ENCODE measurements at regions not wholly inside any gene's neighbourhood (a gene's known extent, or its start where the extent isn't known, plus 50 kb on each side); places are given as distances from the start of the nearest gene placed in this dataset.

DNA sequence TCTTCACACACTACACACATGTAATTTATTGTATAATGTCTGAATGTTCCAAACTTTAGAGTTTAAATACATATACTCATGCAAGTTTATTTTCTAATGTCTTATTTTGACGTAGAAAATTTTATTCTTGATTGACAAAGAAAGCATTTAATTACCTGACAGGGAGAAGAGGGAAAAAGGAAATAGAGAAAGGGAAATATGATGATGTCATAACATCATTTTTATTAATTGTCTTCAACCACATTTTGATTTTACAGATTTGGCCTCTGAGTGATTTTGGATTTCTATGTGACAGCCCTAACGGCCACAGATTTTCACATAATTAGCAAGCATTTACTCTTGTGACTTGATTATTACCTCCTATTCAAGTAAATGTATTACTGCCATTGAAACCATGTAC lies 106.1 kb upstream of the FSTL4 start:
- ATAC-seq (ENCODE audit: insufficient number of reproducible peaks, low FRiP score, low read depth) (no peak), DNase-seq (ENCODE audit: low spot score) (no peak)
- H3K27ac ChIP-seq: no peak overlapping the region
- no peaks in the 10 kb centered on the region for H3K27me3 ChIP-seq (replicated peaks; ENCODE audit: insufficient read depth)
- TF ChIP-seq, protein P1, sequence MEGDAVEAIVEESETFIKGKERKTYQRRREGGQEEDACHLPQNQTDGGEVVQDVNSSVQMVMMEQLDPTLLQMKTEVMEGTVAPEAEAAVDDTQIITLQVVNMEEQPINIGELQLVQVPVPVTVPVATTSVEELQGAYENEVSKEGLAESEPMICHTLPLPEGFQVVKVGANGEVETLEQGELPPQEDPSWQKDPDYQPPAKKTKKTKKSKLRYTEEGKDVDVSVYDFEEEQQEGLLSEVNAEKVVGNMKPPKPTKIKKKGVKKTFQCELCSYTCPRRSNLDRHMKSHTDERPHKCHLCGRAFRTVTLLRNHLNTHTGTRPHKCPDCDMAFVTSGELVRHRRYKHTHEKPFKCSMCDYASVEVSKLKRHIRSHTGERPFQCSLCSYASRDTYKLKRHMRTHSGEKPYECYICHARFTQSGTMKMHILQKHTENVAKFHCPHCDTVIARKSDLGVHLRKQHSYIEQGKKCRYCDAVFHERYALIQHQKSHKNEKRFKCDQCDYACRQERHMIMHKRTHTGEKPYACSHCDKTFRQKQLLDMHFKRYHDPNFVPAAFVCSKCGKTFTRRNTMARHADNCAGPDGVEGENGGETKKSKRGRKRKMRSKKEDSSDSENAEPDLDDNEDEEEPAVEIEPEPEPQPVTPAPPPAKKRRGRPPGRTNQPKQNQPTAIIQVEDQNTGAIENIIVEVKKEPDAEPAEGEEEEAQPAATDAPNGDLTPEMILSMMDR (IDR thresholded peaks at IDR 0.05): no peak
- no peaks in the 10 kb centered on the region for H3K36me3 ChIP-seq
- H3K4me3 ChIP-seq: no peak overlapping the region
- peaks cover 14% of the 10 kb centered on the region for H3K9me3 ChIP-seq
- peaks cover 7 to 17% of the 10 kb centered on the region in 2 donors for H3K4me1 ChIP-seq (ENCODE audit: control insufficient read depth in 1 of 2, low read depth in 2 of 2)

DNA sequence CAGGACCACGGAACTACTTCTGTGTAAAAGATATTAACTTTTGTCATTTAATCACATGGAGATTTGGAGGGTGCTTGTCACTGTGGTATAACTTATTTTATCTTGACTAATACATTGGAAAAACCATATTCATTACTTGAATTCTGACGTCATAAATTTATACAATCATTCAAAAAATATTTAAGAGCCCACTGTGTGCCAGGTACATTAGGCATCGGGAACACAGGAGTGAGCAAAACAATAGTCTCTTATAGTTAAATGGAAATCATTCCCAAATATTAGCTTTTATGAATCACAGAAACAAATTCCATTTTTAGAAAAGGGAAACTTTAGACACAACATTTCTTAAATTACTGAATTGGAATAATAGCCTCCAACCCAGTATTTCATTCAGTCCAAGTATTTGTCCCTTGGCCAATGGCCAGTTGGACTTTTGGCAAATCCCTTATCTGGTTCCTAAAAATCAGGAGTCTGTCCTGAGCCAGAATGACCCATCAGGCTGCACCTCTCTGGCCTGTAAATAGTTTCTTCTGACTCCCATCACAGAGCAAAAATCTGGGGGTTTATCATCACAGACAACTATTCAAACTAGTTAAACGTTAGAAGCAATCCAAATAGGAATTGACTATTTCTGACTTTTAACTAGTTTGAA lies 104.3 kb upstream of the FSTL4 start:
- Histone ChIP-seq H3K36me3 (no peaks in the 10 kb centered on the region), H3K9me3 (peaks cover 5% of the 10 kb centered on the region), H3K27me3 (replicated peaks; ENCODE audit: insufficient read depth) (no peaks in the 10 kb centered on the region), H3K4me1 (ENCODE audit: control insufficient read depth in 1 of 2, low read depth in 2 of 2) (peaks cover 7 to 17% of the 10 kb centered on the region in 2 donors), H3K4me3 (no peak overlapping the region), H3K27ac (no peak overlapping the region)
- DNase-seq (ENCODE audit: low spot score): no peak
- TF ChIP-seq, protein P1 (IDR thresholded peaks at IDR 0.05): no peak
- no peak for ATAC-seq (ENCODE audit: insufficient number of reproducible peaks, low FRiP score, low read depth)

DNA sequence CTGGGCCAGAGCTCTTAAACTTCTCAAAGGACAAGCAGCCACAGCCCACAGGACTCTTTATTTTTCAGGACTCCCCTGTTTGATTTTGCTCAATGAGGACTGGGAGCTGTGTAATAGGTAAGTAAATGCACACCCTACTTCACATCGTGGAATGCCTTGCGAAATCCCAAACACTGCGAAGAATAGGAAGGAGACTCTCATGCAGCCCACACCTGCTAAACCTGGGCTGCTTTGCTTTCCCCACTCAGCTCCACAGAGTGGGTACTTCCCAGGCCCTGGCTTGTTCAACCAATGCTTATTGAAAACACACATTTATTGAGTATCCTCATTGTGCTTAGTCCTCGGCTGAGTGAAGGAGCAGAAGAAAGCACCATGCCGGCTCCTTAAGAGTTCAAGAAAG lies 103.3 kb upstream of the FSTL4 start:
- ATAC-seq (ENCODE audit: insufficient number of reproducible peaks, low FRiP score, low read depth): no peak
- TF ChIP-seq, protein P1 (IDR thresholded peaks at IDR 0.05): no peak
- Histone ChIP-seq H3K27me3 (replicated peaks; ENCODE audit: insufficient read depth) (no peaks in the 10 kb centered on the region), H3K4me3 (no peak overlapping the region), H3K27ac (no peak overlapping the region), H3K36me3 (no peaks in the 10 kb centered on the region), H3K9me3 (no peaks in the 10 kb centered on the region), H3K4me1 (ENCODE audit: control insufficient read depth in 1 of 2, low read depth in 2 of 2) (peaks cover 7 to 17% of the 10 kb centered on the region in 2 donors)
- DNase-seq (ENCODE audit: low spot score): no peak

DNA sequence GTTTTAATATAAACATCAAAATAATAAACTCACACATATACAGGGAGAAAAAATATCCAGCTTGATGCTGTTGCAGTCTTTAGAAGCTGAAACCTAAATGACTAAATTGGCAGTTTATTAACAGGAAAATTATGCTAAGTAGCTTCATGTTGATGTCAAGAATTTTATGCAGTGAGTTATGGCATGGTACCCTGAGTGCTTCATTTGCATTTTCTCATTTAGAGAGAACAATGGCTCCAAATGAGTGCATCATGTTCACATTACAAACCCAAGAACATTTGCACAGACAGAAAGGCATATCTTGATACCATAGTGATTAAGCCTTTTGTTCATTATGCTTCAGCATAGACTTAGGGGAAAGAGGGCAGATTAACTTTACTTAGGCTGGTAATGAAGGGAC lies 102.9 kb upstream of the FSTL4 start:
- TF ChIP-seq, protein P1 (IDR thresholded peaks at IDR 0.05): no peak
- no peak overlapping the region for H3K4me3 ChIP-seq
- DNase-seq (ENCODE audit: low spot score) (no peak), ATAC-seq (ENCODE audit: insufficient number of reproducible peaks, low FRiP score, low read depth) (no peak)
- H3K36me3 ChIP-seq: no peaks in the 10 kb centered on the region
- no peaks in the 10 kb centered on the region for H3K9me3 ChIP-seq
- peaks cover 7 to 17% of the 10 kb centered on the region in 2 donors for H3K4me1 ChIP-seq (ENCODE audit: control insufficient read depth in 1 of 2, low read depth in 2 of 2)
- H3K27ac ChIP-seq: no peak overlapping the region
- H3K27me3 ChIP-seq (replicated peaks; ENCODE audit: insufficient read depth): no peaks in the 10 kb centered on the region

DNA sequence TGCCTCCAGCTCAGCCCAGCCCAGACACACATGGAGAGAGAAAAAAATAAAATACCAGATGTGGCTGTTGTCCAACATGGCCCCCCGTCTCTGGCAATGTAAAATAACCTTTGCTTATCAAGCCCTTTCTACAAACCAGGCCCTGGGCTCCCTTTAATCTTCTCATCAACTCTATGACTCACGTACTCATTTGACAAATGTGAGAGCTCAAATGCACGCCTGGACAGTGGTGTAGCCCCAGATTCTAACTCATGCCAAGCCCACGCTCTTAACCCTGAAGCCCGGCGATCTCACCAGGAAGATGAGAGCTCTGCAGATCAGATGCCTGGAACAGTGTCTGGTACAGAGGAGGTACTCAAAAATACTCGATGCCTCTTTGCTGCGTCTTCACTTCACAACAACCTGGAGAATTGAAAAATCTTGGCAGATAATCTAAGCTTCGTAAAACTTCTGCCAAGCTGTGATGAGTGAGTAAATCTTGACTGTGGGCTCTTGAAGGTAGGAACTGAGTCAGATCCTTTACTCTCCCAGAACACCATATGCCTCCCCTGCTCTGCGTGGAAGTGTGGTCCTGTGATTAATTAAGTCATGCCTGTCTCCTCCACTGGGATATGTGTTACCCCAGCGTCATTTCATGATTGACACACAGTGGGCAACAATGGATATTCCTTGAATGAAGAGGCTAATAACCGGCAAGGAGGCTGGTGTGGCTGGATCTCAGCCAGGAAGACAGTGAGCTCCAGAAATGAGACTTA lies 102.0 kb upstream of the FSTL4 start:
- no peak for ATAC-seq (ENCODE audit: insufficient number of reproducible peaks, low FRiP score, low read depth)
- H3K9me3 ChIP-seq: no peaks in the 10 kb centered on the region
- H3K27ac ChIP-seq: no peak overlapping the region
- DNase-seq (ENCODE audit: low spot score): no peak
- TF ChIP-seq, protein P1 (IDR thresholded peaks at IDR 0.05): no peak
- H3K4me3 ChIP-seq: no peak overlapping the region
- H3K4me1 ChIP-seq (ENCODE audit: control insufficient read depth in 1 of 2, low read depth in 2 of 2): peaks cover 11 to 25% of the 10 kb centered on the region in 2 donors
- no peaks in the 10 kb centered on the region for H3K27me3 ChIP-seq (replicated peaks; ENCODE audit: insufficient read depth)
- no peaks in the 10 kb centered on the region for H3K36me3 ChIP-seq

All from thoracic aorta (tissue), 2 donors.